Gastrocnemius medialis (tissue), 4 donors: ENCODE measurements at regions not wholly inside any gene's neighbourhood (a gene's known extent, or its start where the extent isn't known, plus 50 kb on each side); places are given as distances from the start of the nearest gene placed in this dataset.

Experiments
- ATAC-seq, 2 donors: fragments of 150-250 bp; one replicate each; pipeline ENCODE4 v1.9.1; 2016
- DNase-seq, 2 donors: peaks; one replicate each; pipeline ENCODE4 v3.0.0-alpha.2; 2019
- H3K27ac ChIP-seq, 4 donors: fragments of 200-600 bp; sonication (generic); 1 replicate in 1 of 4; 2 replicates in 3 of 4; pipeline ENCODE4 v1.5.1; 2016 to 2018; ENCODE audit warnings: mild to moderate bottlenecking in 2 of 4, moderate library complexity in 1 of 4
- H3K27me3 ChIP-seq, 3 donors: fragments of 200-600 bp; sonication (generic) in 2 of 3; 1 replicate in 1 of 3; 2 replicates in 2 of 3; pipeline versions ENCODE4 v1.5.1 to v1.6.0; 2016 to 2019; ENCODE audit warnings: mild to moderate bottlenecking in 1 of 3, moderate library complexity in 1 of 3
- H3K36me3 ChIP-seq, 2 donors: fragments of 200-600 bp; sonication (generic) in 1 of 2; one replicate each; pipeline ENCODE4 v1.5.1; 2017 to 2018
- H3K4me1 ChIP-seq, 2 donors: fragments of 200-600 bp; sonication (generic) in 1 of 2; one replicate each; pipeline ENCODE4 v1.5.1; 2016 to 2017; ENCODE audit warnings: mild to moderate bottlenecking in 2 of 2
- H3K4me3 ChIP-seq, 4 donors: fragments of 200-600 bp; sonication (generic) in 3 of 4; 1 replicate in 1 of 4; 2 replicates in 3 of 4; pipeline ENCODE4 v1.5.1; 2016 to 2019; ENCODE audit warnings: mild to moderate bottlenecking in 2 of 4
- H3K9me3 ChIP-seq, 3 donors: fragments of 200-600 bp; sonication (generic) in 2 of 3; 1 replicate in 1 of 3; 2 replicates in 2 of 3; pipeline ENCODE4 v1.5.1; 2016 to 2019
- CTCF ChIP-seq, 5 experiments: fragments of 450-650 bp in 3 of 5; fragments of 200-600 bp in 2 of 5; sonication (generic) in 2 of 5; IDR thresholded peaks in 4 of 5; conservative IDR thresholded peaks in 1 of 5; 1 replicate in 4 of 5; 2 replicates in 1 of 5; pipeline ENCODE4 v1.5.1; 2016 to 2019; ENCODE audit warnings: antibody characterized with exemption in 5 of 5, mild to moderate bottlenecking in 3 of 5, moderate library complexity in 3 of 5
- POLR2A ChIP-seq, 2 donors: fragments of 450-650 bp; IDR thresholded peaks; one replicate each; pipeline ENCODE4 v1.6.1; 2017; ENCODE audit warnings: antibody characterized with exemption in 2 of 2, mild to moderate bottlenecking in 2 of 2, moderate library complexity in 2 of 2
- in situ Hi-C, 4 donors: fragments of 200-750 bp; cut with MboI; loops; one replicate each; pipeline versions ENCODE4 v1.15.0 to v1.8.0; 2017; ENCODE audit warnings: low sequenced_read_pairs in 4 of 4
- intact Hi-C: fragments of 100-400 bp; cut with DNase I; formaldehyde crosslinking; loops from one replicate; pipeline ENCODE4 v1.15.1; 2023; ENCODE audit warnings: low total_unique reads

GRCh38 chr3:159855599-159856346 lies 132.9 kb upstream of the IL12A start:
- DNase-seq (no peak), ATAC-seq (no peak)
- Histone ChIP-seq H3K27ac (peak overlapping the region; percentile 86 to 97 (median 92)), H3K27me3 (no peaks in the 10 kb centered on the region), H3K36me3 (no peaks in the 10 kb centered on the region), H3K4me3 (peak overlapping the region; percentile 51 to 69 (median 60)), H3K4me1 (peaks cover 75 to 88% of the 10 kb centered on the region in 2 donors), H3K9me3 (no peaks in the 10 kb centered on the region)
- in situ Hi-C loops (no loop called here), intact Hi-C loops (loop anchor here (2.0 to 10.0 kb wide), 5 partner anchors 27 to 1019 kb away; partner anchors contain the start of genes KPNA4 and PPM1L)
- TF ChIP-seq CTCF (IDR thresholded peaks at IDR 0.05 in 4 of 5, conservative IDR thresholded peaks at IDR 0.05 in 1 of 5) (no peak), POLR2A (IDR thresholded peaks at IDR 0.05) (no peak)

- in situ Hi-C loops: no loop called here
- TF ChIP-seq POLR2A (IDR thresholded peaks at IDR 0.05): peak in 1 of 2 donors; percentile 6
- no peak for TF ChIP-seq CTCF (IDR thresholded peaks at IDR 0.05 in 4 of 5, conservative IDR thresholded peaks at IDR 0.05 in 1 of 5)
- Histone ChIP-seq H3K9me3 (no peaks in the 10 kb centered on the region), H3K4me3 (peak overlapping the region; percentile 51 to 69 (median 60)), H3K27me3 (no peaks in the 10 kb centered on the region), H3K36me3 (no peaks in the 10 kb centered on the region), H3K4me1 (peaks cover 75 to 88% of the 10 kb centered on the region in 2 donors), H3K27ac (peak overlapping the region; percentile 86 to 97 (median 92))
- intact Hi-C loops: loop anchor here (2.0 to 10.0 kb wide), 5 partner anchors 28 to 1018 kb away; partner anchors contain the start of genes KPNA4 and PPM1L
- no peak for DNase-seq
- no peak for ATAC-seq
Observed at GRCh38 chr3:159856590-159857104, 132.0 kb upstream of the IL12A start.

DNA sequence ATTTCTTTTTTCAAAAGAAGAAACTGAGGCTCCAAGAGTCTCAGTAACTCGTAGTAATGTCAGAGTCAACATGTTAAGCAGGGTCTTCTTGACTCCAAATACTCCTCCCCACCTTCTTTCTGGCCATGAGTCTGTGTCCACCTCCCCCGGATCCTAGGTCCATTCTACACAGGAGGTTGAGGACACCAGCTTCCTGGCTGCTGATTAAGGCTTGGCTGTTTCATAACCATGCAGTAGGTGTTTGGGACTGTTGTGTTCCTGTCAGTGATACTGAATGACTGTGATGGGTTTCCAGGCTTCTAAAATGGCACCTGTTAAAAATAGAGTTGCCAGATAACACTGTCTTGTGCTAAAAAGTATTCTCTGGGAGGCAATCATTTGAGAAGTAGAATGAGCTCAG lies 130.8 kb upstream of the IL12A start:
- in situ Hi-C loops: no loop called here
- DNase-seq (peak; percentile 73 to 75), ATAC-seq (peak; percentile 67 to 69)
- no peaks in the 10 kb centered on the region for H3K36me3 ChIP-seq
- H3K27me3 ChIP-seq: no peaks in the 10 kb centered on the region
- H3K4me3 ChIP-seq: peak overlapping the region in 3 of 4 donors; percentile 59 to 69 (median 61)
- intact Hi-C loops: loop anchor here (2.0 to 10.0 kb wide), 6 partner anchors 15 to 1017 kb away; partner anchors contain the start of genes KPNA4 and PPM1L
- H3K4me1 ChIP-seq: peaks cover 78 to 90% of the 10 kb centered on the region in 2 donors
- peak overlapping the region; percentile 86 to 97 (median 92) for H3K27ac ChIP-seq
- peak; percentile 62 to 87 for TF ChIP-seq POLR2A (IDR thresholded peaks at IDR 0.05)
- TF ChIP-seq CTCF (IDR thresholded peaks at IDR 0.05 in 4 of 5, conservative IDR thresholded peaks at IDR 0.05 in 1 of 5): no peak
- no peaks in the 10 kb centered on the region for H3K9me3 ChIP-seq

DNA sequence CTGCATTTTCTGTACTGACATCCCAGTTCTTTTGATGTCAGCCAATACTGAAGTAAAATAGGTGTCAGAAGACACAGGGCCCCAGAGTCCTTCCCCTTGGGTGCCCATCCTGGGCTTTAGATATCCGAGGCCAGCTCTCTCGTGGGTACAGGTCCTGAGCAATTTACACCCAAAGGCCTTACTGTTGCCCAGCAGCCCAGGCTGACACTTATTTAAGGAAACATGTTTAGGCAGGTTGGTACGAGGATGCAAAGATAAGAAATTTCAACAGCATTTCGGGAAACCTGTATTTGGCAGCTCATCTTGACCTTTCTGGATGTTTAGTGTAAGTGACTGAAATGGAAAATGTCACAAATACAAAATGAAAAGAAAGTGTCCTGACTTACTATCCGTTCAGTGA lies 130.0 kb upstream of the IL12A start:
- Histone ChIP-seq H3K4me1 (peaks cover 86 to 92% of the 10 kb centered on the region in 2 donors), H3K9me3 (no peaks in the 10 kb centered on the region), H3K36me3 (no peaks in the 10 kb centered on the region), H3K4me3 (peak overlapping the region in 2 of 4 donors; percentile 59 to 69), H3K27me3 (no peaks in the 10 kb centered on the region), H3K27ac (peak overlapping the region; percentile 86 to 97 (median 92))
- DNase-seq (no peak), ATAC-seq (no peak)
- in situ Hi-C loops (no loop called here), intact Hi-C loops (loop anchor here (2.0 to 10.0 kb wide), 5 partner anchors 14 to 1016 kb away; partner anchors contain the start of genes KPNA4 and PPM1L)
- TF ChIP-seq CTCF (IDR thresholded peaks at IDR 0.05 in 4 of 5, conservative IDR thresholded peaks at IDR 0.05 in 1 of 5) (no peak), POLR2A (IDR thresholded peaks at IDR 0.05) (no peak)
